Stimulated activated naive CD8-positive, alpha-beta T cell treated with anti-CD3 and anti-CD28 coated beads, Interleukin-15, Interleukin-2, amounts not matched to agents 100 ng/mL and 50 ng/mL, for 24 hours (primary cell): ENCODE measurements at regions not wholly inside any gene's neighbourhood (a gene's known extent, or its start where the extent isn't known, plus 50 kb on each side); places are given as distances from the start of the nearest gene placed in this dataset.
"Not testable (repeated sequence)": the region's sequence is repeated elsewhere in the genome, so short reads cannot be mapped to it uniquely, and the experiment has no call there.

Source experiments
- H3K27ac Mint-ChIP-seq: one replicate; pipeline ENCODE4 v1.8.0; 2021; ENCODE audit warnings: mild to moderate bottlenecking, mixed read lengths
- H3K27me3 Mint-ChIP-seq: one replicate; pipeline ENCODE4 v1.8.0; 2021; ENCODE audit warnings: mixed read lengths
- H3K36me3 Mint-ChIP-seq: one replicate; pipeline ENCODE4 v1.8.0; 2021; ENCODE audit warnings: low read depth, mixed read lengths
- H3K4me1 Mint-ChIP-seq: one replicate; pipeline ENCODE4 v1.8.0; 2021; ENCODE audit warnings: low read depth, mixed read lengths
- H3K4me3 Mint-ChIP-seq: one replicate; pipeline ENCODE4 v1.8.0; 2021; ENCODE audit warnings: mild to moderate bottlenecking, mixed read lengths
- H3K9me3 Mint-ChIP-seq: one replicate; pipeline ENCODE4 v1.8.0; 2021; ENCODE audit warnings: mixed read lengths

DNA sequence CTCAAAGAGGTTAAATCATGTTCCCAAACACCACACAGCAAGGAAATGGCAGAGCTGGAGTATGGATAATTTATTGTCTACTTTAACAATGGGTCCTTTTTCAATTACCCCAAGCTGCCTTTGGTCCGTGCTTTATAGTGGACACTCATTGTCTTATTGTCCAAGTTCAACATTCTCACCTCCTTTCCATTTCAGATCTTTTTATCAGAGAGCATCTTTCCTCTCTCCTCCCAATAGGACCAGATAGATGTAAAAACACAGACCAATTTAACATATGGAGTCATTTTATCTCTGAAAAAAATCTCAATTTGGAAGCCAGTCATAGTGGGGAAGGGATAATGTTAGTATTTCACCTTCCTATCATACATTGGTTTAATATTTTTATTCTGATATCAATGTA is 83.5 kb upstream of the WAC start:
- H3K4me1 Mint-ChIP-seq: no peaks in the 10 kb centered on the region
- H3K36me3 Mint-ChIP-seq: no peaks in the 10 kb centered on the region
- H3K4me3 Mint-ChIP-seq: no peak overlapping the region
- no peaks in the 10 kb centered on the region for H3K9me3 Mint-ChIP-seq
- H3K27ac Mint-ChIP-seq: no peak overlapping the region
- peaks cover 10% of the 10 kb centered on the region for H3K27me3 Mint-ChIP-seq

DNA sequence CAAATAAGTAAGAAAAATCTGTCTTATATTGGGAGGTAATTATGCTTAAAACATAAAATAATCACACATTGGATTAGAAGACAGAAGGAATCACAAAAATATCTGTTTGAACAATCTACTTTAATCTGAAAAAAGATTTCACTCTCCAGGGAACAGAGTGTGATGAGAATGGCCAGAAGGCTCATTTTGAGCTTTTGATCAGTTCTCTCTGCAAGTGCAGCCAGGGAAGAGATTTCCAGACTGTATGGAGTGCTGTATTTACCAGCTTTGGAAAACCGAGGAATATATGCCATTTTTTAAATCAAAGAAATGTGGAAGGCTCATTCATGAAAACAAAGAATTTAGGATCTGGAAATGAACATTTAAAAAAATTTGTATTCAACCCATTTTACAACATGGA is 83.0 kb upstream of the WAC start:
- H3K4me1 Mint-ChIP-seq: no peaks in the 10 kb centered on the region
- H3K27me3 Mint-ChIP-seq: peaks cover 10% of the 10 kb centered on the region
- no peaks in the 10 kb centered on the region for H3K36me3 Mint-ChIP-seq
- H3K4me3 Mint-ChIP-seq: no peak overlapping the region
- H3K27ac Mint-ChIP-seq: no peak overlapping the region
- no peaks in the 10 kb centered on the region for H3K9me3 Mint-ChIP-seq

DNA sequence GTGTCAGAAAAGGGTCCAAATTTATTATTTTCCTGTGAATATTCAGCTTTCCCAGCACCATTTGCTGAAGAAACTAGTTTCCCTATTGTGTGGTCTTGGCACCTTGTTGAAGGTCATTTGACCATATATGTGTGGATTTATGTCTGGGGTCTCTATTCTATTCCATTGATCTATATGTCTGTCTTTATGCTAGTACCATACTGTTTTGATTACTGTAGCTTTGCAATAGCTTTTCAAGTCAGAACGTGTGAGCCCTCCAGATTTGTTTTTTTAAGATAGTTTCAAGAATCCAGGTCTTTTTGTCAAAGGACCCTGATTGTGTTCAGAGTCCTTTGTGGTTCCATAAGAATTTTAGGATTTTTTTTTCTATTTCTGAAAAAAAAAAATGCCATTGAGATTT is 79.0 kb upstream of the WAC start:
- H3K9me3 Mint-ChIP-seq: no peaks in the 10 kb centered on the region
- no peaks in the 10 kb centered on the region for H3K4me1 Mint-ChIP-seq
- no peak overlapping the region for H3K4me3 Mint-ChIP-seq
- H3K27me3 Mint-ChIP-seq: peaks cover 11% of the 10 kb centered on the region
- H3K27ac Mint-ChIP-seq: no peak overlapping the region
- H3K36me3 Mint-ChIP-seq: no peaks in the 10 kb centered on the region

DNA sequence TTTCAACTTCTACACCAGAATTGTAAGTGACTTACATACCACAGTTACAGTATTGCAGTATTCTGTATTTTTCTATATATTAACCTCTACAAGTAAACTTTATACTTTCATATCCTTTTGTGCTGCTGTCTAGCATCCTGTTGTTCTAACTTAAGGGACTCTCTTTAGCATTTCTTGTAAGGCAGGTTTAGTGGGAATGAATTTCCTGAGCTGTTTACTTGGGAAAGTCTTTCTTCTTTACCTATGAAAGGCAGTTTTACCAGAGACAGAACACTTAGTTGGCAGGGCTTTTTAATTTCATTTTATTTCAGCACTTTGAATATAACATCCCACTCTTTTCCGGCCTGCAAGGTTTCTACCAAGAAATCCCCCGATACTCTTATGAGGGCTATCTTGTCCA is 75.8 kb upstream of the WAC start:
- Mint-ChIP-seq H3K27ac (no peak overlapping the region), H3K36me3 (no peaks in the 10 kb centered on the region), H3K27me3 (peaks cover 8% of the 10 kb centered on the region), H3K4me3 (no peak overlapping the region), H3K4me1 (no peaks in the 10 kb centered on the region), H3K9me3 (no peaks in the 10 kb centered on the region)

DNA sequence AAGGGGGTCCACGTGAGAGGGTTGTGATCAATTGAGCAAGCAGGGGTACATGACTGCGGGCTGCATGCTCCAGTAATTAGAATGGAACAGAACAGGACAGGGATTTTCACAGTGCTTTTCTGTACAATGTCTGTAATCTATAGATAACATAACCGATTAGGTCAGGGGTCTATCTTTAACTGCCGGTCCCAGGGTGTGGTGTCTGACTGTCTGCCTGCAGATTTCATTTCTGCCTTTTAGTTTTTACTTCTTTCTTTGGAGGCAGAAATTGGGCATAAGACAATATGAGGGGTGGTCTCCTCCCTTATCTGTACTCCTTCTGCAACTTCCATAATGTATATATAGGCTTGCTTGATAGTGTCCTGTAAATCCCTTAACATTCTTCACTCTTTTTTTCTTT is 75.0 kb upstream of the WAC start:
- H3K4me3 Mint-ChIP-seq: not testable (repeated sequence)

DNA sequence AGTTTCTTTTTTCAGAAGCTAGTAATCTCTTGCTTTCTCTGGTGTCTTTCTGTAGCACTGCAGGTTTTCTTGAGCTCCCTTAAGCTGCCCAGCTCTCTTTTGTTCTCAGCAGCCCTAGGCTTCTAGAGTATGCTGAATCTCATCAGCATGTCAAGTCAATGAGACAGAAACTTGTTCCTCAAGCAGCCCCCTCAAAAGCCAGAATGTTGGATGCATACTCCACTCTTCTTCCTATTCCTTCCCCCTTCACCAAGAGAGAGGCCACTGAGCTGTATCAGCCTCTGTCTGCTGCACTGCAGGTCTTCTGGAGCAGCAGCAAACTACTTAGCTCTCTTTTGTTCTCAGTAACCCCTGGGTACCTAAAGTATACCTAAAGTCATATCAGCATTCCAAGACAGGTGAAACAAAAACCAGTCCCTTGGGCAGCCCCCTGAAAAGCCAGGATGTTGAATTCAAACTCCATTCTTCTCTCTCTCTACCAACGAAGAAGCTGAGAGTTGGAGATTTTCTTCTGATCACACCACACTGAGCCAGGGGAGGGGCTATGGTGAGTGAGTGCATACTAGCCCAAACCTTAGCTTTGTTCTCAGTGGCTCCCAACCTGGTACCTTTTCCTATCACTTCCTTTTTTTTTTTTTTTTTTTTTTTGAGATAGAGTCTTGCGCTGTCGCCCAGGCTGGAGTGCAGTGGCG is 73.3 kb upstream of the WAC start:
- Mint-ChIP-seq H3K4me1 (no peaks in the 10 kb centered on the region), H3K27me3 (peaks cover 3% of the 10 kb centered on the region), H3K4me3 (no peak overlapping the region), H3K9me3 (no peaks in the 10 kb centered on the region), H3K36me3 (no peaks in the 10 kb centered on the region), H3K27ac (no peak overlapping the region)

More for the DNA sequence above, 75.0 kb upstream of the WAC start:
- not testable (repeated sequence) for H3K4me1 Mint-ChIP-seq, H3K27ac Mint-ChIP-seq, H3K27me3 Mint-ChIP-seq, H3K36me3 Mint-ChIP-seq, H3K9me3 Mint-ChIP-seq

DNA sequence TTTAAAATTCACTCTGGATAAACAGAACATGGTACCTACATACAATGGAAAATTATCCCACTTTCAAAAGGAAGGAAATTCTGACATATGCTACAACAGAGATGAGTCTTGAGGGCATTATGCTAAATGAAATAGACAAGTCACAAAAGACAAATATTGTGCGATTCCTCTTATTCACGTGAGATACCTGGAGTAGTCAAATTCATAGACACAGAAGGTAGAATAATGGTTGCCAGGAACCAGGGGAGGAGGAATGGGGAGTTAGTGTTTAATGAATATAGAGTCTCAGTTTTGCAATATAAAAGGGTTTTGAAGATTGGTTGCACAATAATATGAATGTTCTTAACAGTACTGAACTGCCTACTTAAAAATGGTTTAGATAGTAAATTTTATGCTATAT is 69.8 kb upstream of the WAC start:
- H3K36me3 Mint-ChIP-seq: no peaks in the 10 kb centered on the region
- no peaks in the 10 kb centered on the region for H3K4me1 Mint-ChIP-seq
- H3K4me3 Mint-ChIP-seq: no peak overlapping the region
- H3K27ac Mint-ChIP-seq: no peak overlapping the region
- H3K9me3 Mint-ChIP-seq: no peaks in the 10 kb centered on the region
- H3K27me3 Mint-ChIP-seq: peaks cover 3% of the 10 kb centered on the region

DNA sequence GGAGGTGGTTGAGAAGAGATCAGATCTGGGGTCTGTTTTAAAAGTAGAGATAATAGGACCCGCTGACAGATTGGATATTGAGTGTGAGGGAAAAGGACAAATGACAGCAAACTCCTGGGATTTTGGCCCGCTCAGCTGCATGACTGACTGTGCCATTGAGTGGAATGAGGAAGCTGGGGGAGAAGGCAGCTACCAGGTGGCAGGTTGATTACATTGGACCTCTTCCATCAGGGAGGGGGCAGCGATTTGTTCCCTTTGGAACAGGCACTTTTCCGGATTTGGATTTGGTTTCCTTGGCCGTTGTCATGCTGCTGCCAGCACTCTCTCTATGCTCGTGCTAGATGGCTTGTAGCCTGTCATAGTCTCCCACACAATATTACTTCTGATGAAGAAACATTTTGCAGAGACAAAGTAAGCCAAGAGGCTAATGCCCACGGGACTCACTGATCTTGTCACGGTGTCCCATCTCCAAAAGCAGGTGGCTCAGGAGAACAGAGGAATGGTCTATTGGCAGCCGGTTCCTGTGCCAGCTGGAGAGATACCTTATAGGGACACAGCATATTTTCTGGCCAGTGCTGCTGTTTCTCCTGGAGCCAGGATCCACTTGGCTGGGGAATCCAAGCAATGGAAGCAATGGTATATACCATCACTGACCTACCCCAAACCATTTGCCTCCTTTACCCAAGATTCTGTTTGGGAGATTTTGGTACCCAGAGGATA is 69.1 kb upstream of the WAC start:
- Mint-ChIP-seq H3K4me1 (no peaks in the 10 kb centered on the region), H3K27me3 (peaks cover 3% of the 10 kb centered on the region), H3K9me3 (no peaks in the 10 kb centered on the region)

DNA sequence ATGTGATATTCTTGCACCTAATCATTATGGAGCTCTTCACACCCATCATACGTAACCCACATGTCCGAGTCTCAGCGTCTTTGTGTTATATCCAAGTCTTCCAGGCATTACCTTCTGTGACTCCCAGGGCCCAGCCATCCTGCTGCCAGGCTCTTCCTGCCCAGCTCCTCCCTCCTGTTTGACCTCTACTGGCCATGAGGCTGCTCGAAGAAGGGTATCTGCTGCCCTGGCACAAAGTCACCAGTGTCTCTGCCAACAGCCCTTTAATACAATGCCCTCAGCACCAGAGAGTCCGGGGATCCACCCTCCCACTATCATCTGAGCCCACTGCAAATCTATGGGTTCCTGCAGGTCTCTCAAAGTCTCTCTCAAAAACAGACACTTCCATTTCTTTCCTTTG is 65.3 kb upstream of the WAC start:
- Mint-ChIP-seq H3K4me1 (no peaks in the 10 kb centered on the region), H3K9me3 (no peaks in the 10 kb centered on the region), H3K4me3 (no peak overlapping the region), H3K36me3 (no peaks in the 10 kb centered on the region), H3K27ac (no peak overlapping the region), H3K27me3 (no peaks in the 10 kb centered on the region)

More for the DNA sequence above, 69.1 kb upstream of the WAC start:
- H3K27ac Mint-ChIP-seq: no peak overlapping the region
- no peak overlapping the region for H3K4me3 Mint-ChIP-seq
- no peaks in the 10 kb centered on the region for H3K36me3 Mint-ChIP-seq

DNA sequence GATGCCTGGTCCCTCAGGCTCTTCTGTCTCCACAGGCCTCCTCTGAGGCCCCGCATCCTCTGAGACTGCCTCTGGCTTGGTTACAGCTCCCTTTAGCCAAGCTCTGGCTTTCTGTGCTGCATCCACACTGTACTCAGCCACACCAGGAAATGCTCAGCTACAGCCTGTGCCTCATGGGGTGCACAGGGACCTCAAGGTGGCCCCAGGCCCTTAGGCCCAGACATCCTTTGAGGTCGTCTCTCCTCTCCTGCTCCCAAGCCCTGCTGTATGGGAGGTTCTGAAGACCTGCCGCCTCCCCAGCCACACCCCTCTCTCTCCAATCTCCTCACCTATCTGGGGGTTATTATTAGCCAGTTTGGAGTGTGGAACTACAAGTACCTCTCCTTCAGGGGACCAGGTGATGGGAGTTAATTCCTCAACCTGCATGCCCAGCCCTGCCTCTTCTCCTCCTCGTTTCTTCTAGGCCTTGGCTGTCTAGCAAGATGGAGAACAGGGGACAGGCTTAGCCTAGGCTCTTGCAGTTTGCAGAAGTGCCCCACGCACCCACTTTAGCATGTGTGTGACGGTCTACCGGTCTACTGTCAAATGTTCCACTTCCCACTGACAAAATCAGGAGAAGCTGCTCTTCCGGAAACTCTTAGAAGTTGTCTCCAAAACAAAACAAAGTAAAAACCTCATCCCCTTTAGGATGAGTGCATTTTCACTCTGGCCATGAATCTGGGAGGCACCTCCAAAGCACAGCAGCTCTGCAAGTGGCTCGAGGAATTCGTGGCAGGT is 64.0 kb upstream of the WAC start:
- no peaks in the 10 kb centered on the region for H3K9me3 Mint-ChIP-seq

DNA sequence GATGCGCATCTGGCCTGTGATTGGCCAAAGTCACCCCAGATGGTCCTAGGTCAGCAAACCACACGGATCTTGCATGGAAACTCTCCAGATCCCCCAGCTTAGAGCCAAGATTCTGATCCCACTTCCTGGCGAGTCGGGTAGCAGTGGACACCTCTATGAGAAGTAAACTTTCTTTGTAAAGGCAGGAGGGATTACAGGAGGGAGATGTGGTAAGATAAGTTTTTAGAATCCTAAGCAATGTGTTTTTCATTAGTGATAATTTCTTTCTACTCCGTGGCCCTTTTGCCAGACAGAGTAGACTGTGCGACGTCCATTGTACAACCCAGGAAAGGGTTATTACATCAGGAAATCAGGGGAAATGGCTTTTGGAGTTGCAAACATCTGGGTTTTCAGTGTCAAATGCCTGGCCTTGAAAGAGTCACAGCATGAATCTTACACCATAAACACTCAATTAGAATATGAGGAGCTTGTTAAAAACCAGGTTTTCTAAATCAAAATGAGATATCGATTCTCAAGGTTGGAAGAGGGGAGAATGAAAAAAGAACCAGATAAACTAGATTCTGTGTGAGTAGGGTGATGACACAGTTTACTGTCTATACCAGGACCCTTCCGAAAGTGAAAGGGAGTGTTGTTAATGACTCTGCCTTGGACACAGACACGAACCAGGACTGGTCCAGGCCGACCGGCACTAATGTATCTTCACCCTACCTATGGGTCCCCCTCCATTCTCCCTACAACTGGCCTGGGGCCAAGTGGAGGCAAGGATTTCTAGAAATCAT is 61.9 kb upstream of the WAC start:
- H3K4me3 Mint-ChIP-seq: no peak overlapping the region
- no peaks in the 10 kb centered on the region for H3K4me1 Mint-ChIP-seq
- no peaks in the 10 kb centered on the region for H3K9me3 Mint-ChIP-seq
- no peak overlapping the region for H3K27ac Mint-ChIP-seq
- no peaks in the 10 kb centered on the region for H3K36me3 Mint-ChIP-seq
- peaks cover 6% of the 10 kb centered on the region for H3K27me3 Mint-ChIP-seq

More for the DNA sequence above, 64.0 kb upstream of the WAC start:
- Mint-ChIP-seq H3K27me3 (peaks cover under 1% of the 10 kb centered on the region), H3K4me1 (no peaks in the 10 kb centered on the region), H3K36me3 (no peaks in the 10 kb centered on the region), H3K4me3 (no peak overlapping the region), H3K27ac (no peak overlapping the region)

DNA sequence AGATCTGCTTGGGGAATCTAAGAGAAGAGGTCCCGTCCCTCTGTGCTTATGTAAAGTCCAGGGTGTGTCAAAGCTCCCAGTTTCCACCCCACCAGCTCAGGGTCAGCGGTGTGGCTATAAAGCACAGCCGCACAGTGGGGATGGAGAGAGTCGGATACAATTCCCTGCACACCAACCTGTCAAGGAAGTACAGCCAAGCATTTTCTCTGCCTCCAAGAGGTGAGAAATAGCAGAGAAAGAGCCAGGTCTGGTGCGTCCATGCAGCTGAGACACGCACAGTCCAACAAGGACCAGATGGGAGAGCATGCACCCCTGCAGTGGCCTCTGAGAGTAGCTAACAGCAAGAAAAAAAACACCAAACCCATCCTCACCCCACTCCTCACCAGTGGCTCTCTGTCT is 61.3 kb upstream of the WAC start:
- Mint-ChIP-seq H3K27me3 (peaks cover 6% of the 10 kb centered on the region), H3K4me3 (no peak overlapping the region), H3K4me1 (no peaks in the 10 kb centered on the region), H3K27ac (no peak overlapping the region), H3K9me3 (no peaks in the 10 kb centered on the region), H3K36me3 (no peaks in the 10 kb centered on the region)

DNA sequence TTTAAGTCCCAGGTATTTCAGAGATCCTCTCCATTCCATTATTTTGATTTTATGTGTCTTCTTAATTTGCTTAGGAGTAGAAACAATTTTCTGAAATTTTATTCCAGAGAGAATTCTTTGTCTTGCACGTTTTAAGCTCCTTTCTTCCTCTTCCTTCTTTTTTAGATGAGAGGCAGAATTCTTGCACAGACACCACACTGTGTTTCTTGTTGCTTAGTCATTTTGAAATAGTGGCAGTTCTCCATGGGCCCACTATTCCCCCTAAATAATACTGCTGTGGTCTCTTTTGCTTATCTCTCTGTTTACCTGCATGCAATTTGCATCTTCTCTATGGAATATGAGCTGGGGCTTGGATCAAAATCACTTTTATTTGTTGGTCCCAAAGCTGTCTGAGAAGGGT is 54.3 kb upstream of the WAC start:
- Mint-ChIP-seq H3K27ac (no peak overlapping the region), H3K4me1 (no peaks in the 10 kb centered on the region), H3K9me3 (peaks cover 3% of the 10 kb centered on the region), H3K36me3 (no peaks in the 10 kb centered on the region), H3K4me3 (no peak overlapping the region), H3K27me3 (peaks cover 11% of the 10 kb centered on the region)

DNA sequence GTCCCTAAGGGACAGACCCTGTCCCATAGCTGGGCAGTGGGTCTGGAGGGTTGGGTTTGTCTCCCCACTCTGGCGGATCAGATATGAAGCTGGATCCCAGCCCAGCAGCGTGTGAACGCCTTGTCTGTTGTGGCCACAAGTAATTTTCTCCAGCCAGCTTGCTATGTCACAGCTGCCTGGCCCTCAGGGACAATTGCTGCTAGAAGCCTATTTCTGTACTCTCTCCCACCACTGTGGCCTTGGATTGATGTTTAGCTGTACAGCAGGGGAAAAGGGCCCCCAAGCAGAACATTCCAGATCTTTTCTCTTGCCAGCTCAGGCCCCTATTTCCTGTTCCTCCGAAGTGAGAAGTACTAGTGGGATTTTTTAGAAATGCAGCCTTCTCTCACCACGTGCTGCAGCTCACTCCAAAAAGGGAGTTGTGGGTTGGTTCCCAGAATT is 53.5 kb upstream of the WAC start:
- H3K4me1 Mint-ChIP-seq: no peaks in the 10 kb centered on the region

More for the DNA sequence above, 53.5 kb upstream of the WAC start:
- Mint-ChIP-seq H3K9me3 (peaks cover 3% of the 10 kb centered on the region), H3K4me3 (no peak overlapping the region), H3K36me3 (no peaks in the 10 kb centered on the region), H3K27me3 (peaks cover 5% of the 10 kb centered on the region), H3K27ac (no peak overlapping the region)
